ENCODE measurements at regions not wholly inside any gene's neighbourhood (a gene's known extent, or its start where the extent isn't known, plus 50 kb on each side); places are given as distances from the start of the nearest gene placed in this dataset.

DNA sequence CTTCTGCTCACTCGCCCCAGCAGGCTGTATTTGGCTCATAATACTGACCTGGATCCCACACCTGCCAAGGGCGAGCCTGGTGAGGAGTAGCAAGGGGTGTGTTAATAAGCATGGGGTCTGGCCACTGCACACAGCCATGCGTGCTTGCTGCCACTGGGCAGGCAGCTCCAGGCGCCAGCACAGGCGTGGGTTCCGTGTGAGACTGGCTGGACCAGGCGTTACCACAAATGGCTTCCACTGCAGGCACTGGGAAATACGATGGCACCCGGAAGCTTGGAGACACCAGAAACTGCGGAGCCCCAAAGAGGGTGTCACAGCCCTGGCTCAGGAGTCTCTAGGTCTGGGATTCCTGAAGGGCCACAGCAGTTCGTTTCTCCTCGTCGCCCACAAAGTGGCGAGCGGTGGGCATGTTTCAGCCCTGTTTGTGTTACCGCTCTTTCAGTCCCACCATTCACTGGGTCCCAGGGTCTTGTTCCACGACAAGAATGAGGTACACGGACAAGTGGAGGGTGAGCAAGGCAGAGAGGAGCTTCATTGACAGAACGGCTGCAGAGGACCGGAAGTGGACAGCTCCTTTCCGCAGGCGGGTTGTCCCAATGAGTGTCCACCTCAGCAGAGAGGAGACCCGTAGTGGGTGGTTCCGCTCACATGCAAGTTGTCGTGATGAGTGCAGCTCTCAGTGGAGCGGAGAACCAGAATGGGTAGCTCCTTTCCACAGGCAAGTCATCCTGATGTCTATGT is 428.9 kb downstream of the EPHA5 start:
- no TSS peak for BruUV-seq (replicated peaks)
- Histone ChIP-seq H3K4me1 (ENCODE audit: control insufficient read depth, insufficient read depth, low read length) (no peaks in the 10 kb centered on the region), H3K27me3 (ENCODE audit: control insufficient read depth, insufficient read depth, low read length) (no peaks in the 10 kb centered on the region), H2BK120ac (ENCODE audit: low read depth, low read length) (no peak overlapping the region), H3K9ac (ENCODE audit: low read depth, low read length) (no peak overlapping the region), H2BK15ac (ENCODE audit: low read depth, low read length) (no peak overlapping the region), H2BK5ac (ENCODE audit: low read depth, low read length, poor library complexity, severe bottlenecking) (no peak overlapping the region), H2AK9ac (replicated peaks; ENCODE audit: low read depth, low read length, poor library complexity) (no peak overlapping the region), H4K91ac (ENCODE audit: insufficient read depth, low read depth, low read length) (no peak overlapping the region), H3K23ac (ENCODE audit: low read depth, low read length) (no peak overlapping the region), H4K20me1 (ENCODE audit: insufficient read depth, low read length) (no peaks in the 10 kb centered on the region), H3K9me3 (ENCODE audit: control insufficient read depth, insufficient read depth, low read length) (peaks cover 11% of the 10 kb centered on the region), H3K79me1 (ENCODE audit: low read depth in 1 of 2, low read length in 2 of 2) (no peaks in the 10 kb centered on the region), H3K36me3 (ENCODE audit: control insufficient read depth, insufficient read depth, low read length) (no peaks in the 10 kb centered on the region), H3K14ac (replicated peaks; ENCODE audit: low read depth, low read length) (no peak overlapping the region), H3K27ac (ENCODE audit: insufficient read depth, low read length) (no peak overlapping the region), H3K4me2 (ENCODE audit: low read depth, low read length) (no peak overlapping the region), H3K9me1 (ENCODE audit: insufficient read depth, low read length) (no peaks in the 10 kb centered on the region), H3K4me3 (ENCODE audit: insufficient read depth, low read depth, low read length) (no peak overlapping the region), H4K5ac (ENCODE audit: low read depth, low read length) (no peak overlapping the region), H2AFZ (replicated peaks; ENCODE audit: low read length, poor library complexity) (no peak overlapping the region), H2BK20ac (ENCODE audit: low read depth, low read length) (no peak overlapping the region), H3K4ac (ENCODE audit: low read depth, low read length) (no peak overlapping the region), H3K56ac (ENCODE audit: extremely low read depth, insufficient read depth, low read length) (no peak overlapping the region), H2AK5ac (ENCODE audit: low read depth, low read length) (no peak overlapping the region), H3K18ac (ENCODE audit: low read depth, low read length) (no peak overlapping the region), H4K8ac (ENCODE audit: low read depth in 2 of 2, low read length in 2 of 2) (no peak overlapping the region)
- no peak for DNase-seq
- in situ Hi-C loops (cut with MboI; ENCODE audit: low sequenced_read_pairs) = no loop called here
- ChIA-PET CTCF (no interaction called here), POLR2A (ENCODE audit: unreplicated experiment) (no interaction called here)
- intact Hi-C loops (cut with micrococcal nuclease) = no loop called here
- 74% methylated on average over 3 of the region's 26 CpGs; no CpG with 5 or more reads in 1 of the 2 experiments for WGBS, 2 experiments (ENCODE audit: extremely low coverage in 2 of 2, insufficient read length in 1 of 2)
- TF ChIP-seq RCOR1 (IDR thresholded peaks at IDR 0.05; ENCODE audit: insufficient replicate concordance, low read length) = no peak
- no peak for TF ChIP-seq POLR2A (IDR thresholded peaks at IDR 0.05; ENCODE audit: low read depth, low read length)
- no peak for TF ChIP-seq NFE2L2 (IDR thresholded peaks at IDR 0.05; ENCODE audit: low read depth, low read length)
- no peak for TF ChIP-seq MAZ (IDR thresholded peaks at IDR 0.05; ENCODE audit: borderline replicate concordance, low read depth, low read length)
- TF ChIP-seq MXI1 (IDR thresholded peaks at IDR 0.05; ENCODE audit: borderline replicate concordance, low read depth, low read length) = no peak
- TF ChIP-seq RAD21 (IDR thresholded peaks at IDR 0.05; ENCODE audit: low read length) = no peak
- TF ChIP-seq CHD1 (IDR thresholded peaks at IDR 0.05; ENCODE audit: low read depth, low read length) = no peak
- no peak for TF ChIP-seq SMC3 (IDR thresholded peaks at IDR 0.05; ENCODE audit: low read depth, low read length)
- no peak for TF ChIP-seq FOS (IDR thresholded peaks at IDR 0.05; ENCODE audit: low read depth, low read length)
- no peak for TF ChIP-seq ELK1 (IDR thresholded peaks at IDR 0.05; ENCODE audit: borderline replicate concordance, low read depth, low read length)
- TF ChIP-seq, protein P1, sequence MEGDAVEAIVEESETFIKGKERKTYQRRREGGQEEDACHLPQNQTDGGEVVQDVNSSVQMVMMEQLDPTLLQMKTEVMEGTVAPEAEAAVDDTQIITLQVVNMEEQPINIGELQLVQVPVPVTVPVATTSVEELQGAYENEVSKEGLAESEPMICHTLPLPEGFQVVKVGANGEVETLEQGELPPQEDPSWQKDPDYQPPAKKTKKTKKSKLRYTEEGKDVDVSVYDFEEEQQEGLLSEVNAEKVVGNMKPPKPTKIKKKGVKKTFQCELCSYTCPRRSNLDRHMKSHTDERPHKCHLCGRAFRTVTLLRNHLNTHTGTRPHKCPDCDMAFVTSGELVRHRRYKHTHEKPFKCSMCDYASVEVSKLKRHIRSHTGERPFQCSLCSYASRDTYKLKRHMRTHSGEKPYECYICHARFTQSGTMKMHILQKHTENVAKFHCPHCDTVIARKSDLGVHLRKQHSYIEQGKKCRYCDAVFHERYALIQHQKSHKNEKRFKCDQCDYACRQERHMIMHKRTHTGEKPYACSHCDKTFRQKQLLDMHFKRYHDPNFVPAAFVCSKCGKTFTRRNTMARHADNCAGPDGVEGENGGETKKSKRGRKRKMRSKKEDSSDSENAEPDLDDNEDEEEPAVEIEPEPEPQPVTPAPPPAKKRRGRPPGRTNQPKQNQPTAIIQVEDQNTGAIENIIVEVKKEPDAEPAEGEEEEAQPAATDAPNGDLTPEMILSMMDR (conservative IDR thresholded peaks at IDR 0.05; ENCODE audit: low read depth, low read length) = no peak
- TF ChIP-seq MAFK (IDR thresholded peaks at IDR 0.05; ENCODE audit: low read depth, low read length) = no peak
- no peak for TF ChIP-seq BHLHE40 (IDR thresholded peaks at IDR 0.05; ENCODE audit: low read depth, low read length)
- TF ChIP-seq CEBPB (IDR thresholded peaks at IDR 0.05; ENCODE audit: low read depth, low read length) = no peak
- TF ChIP-seq RFX5 (IDR thresholded peaks at IDR 0.05; ENCODE audit: low read depth, low read length) = no peak
- no peak for TF ChIP-seq USF2 (IDR thresholded peaks at IDR 0.05; ENCODE audit: low read depth, low read length)
- dilution Hi-C loops (cut with HindIII; ENCODE audit: low sequenced_read_pairs, unreplicated experiment) = no loop called here
- no peak for ATAC-seq (ENCODE audit: low read depth)

Measured in IMR-90 (cell line).